Esophagus squamous epithelium (tissue), 5 donors: ENCODE measurements at regions not wholly inside any gene's neighbourhood (a gene's known extent, or its start where the extent isn't known, plus 50 kb on each side); places are given as distances from the start of the nearest gene placed in this dataset.

Experiments
- DNase-seq: peaks from one replicate; lab custom pipeline; 2025; lab: John Stamatoyannopoulos, UW
- H3K27ac ChIP-seq, 4 donors: fragments of 200-600 bp; sonication (generic); one replicate each; pipeline ENCODE4 v1.5.1; 2016 to 2019; ENCODE audit warnings: mild to moderate bottlenecking in 1 of 4
- H3K27me3 ChIP-seq, 4 donors: fragments of 200-600 bp; sonication (generic); 1 replicate in 3 of 4; 2 replicates in 1 of 4; pipeline versions ENCODE4 v1.5.1 to v1.6.0; 2017 to 2021; ENCODE audit warnings: antibody characterized with exemption in 1 of 4
- H3K36me3 ChIP-seq, 3 donors: fragments of 200-600 bp; sonication (generic); one replicate each; pipeline ENCODE4 v1.5.1; 2016 to 2019
- H3K4me1 ChIP-seq, 3 donors: fragments of 200-600 bp; sonication (generic); one replicate each; pipeline ENCODE4 v1.5.1; 2017 to 2019
- H3K4me3 ChIP-seq, 4 donors: fragments of 200-600 bp; sonication (generic); 1 replicate in 3 of 4; 2 replicates in 1 of 4; pipeline ENCODE4 v1.5.1; 2016 to 2019; ENCODE audit warnings: mild to moderate bottlenecking in 2 of 4, moderate library complexity in 1 of 4
- H3K9me3 ChIP-seq, 3 donors: fragments of 200-600 bp; sonication (generic); one replicate each; pipeline ENCODE4 v1.5.1; 2016 to 2019
- CTCF ChIP-seq, 6 experiments: fragments of 450-650 bp in 4 of 6; fragments of 200-600 bp in 2 of 6; sonication (generic) in 2 of 6; IDR thresholded peaks; one replicate each; pipeline ENCODE4 v1.5.1; 2016 to 2019; ENCODE audit warnings: antibody characterized with exemption in 6 of 6, mild to moderate bottlenecking in 4 of 6, moderate library complexity in 4 of 6
- POLR2A ChIP-seq, 4 donors: fragments of 450-650 bp; IDR thresholded peaks; one replicate each; pipeline ENCODE4 v1.6.1; 2017; ENCODE audit warnings: antibody characterized with exemption in 4 of 4, mild to moderate bottlenecking in 4 of 4, moderate library complexity in 3 of 4
- WGBS, 2 donors: methylation state at CpG; one replicate each; pipeline ENCODE4 v1.1.5; 2018; 5-methylcytosine and 5-hydroxymethylcytosine counted together
- intact Hi-C: fragments of 100-400 bp; cut with DNase I; formaldehyde crosslinking; loops from one replicate; pipeline ENCODE4 v1.15.0; 2022
- donor health status: DM: yes; HTN: yes; CAD: no.

GRCh38 chr1:9182784-9183257 is 51.8 kb upstream of the H6PD start:
- no peaks in the 10 kb centered on the region for H3K9me3 ChIP-seq
- H3K4me1 ChIP-seq: peaks cover 18 to 44% (median 23%) of the 10 kb centered on the region in 3 donors
- H3K27me3 ChIP-seq: peaks cover 0 to 21% (median 0%) of the 10 kb centered on the region in 4 donors
- peak overlapping the region; percentile 61 to 90 (median 79) for H3K4me3 ChIP-seq
- no peak for DNase-seq
- H3K36me3 ChIP-seq: peaks cover 0 to 7% (median 0%) of the 10 kb centered on the region in 3 donors
- H3K27ac ChIP-seq: peak overlapping the region; percentile 67 to 86 (median 84)
- TF ChIP-seq CTCF (IDR thresholded peaks at IDR 0.05): no peak
- no peak for TF ChIP-seq POLR2A (IDR thresholded peaks at IDR 0.05)
- intact Hi-C loops: no loop called here
- no CpG with 5 or more reads among the region's 47 CpGs for WGBS, 2 donors

GRCh38 chr1:9183441-9183840 is 51.1 kb upstream of the H6PD start:
- H3K4me1 ChIP-seq: peaks cover 18 to 44% (median 23%) of the 10 kb centered on the region in 3 donors
- 84 to 100% methylated on average over 5 to 14 of the region's 24 CpGs for WGBS, 2 donors
- TF ChIP-seq CTCF (IDR thresholded peaks at IDR 0.05) (no peak), POLR2A (IDR thresholded peaks at IDR 0.05) (no peak)
- no peak overlapping the region for H3K27ac ChIP-seq
- intact Hi-C loops: no loop called here
- peak overlapping the region; percentile 61 to 90 (median 79) for H3K4me3 ChIP-seq
- H3K9me3 ChIP-seq: no peaks in the 10 kb centered on the region
- H3K27me3 ChIP-seq: peaks cover 0 to 21% (median 0%) of the 10 kb centered on the region in 4 donors
- DNase-seq: no peak
- H3K36me3 ChIP-seq: peaks cover 0 to 7% (median 0%) of the 10 kb centered on the region in 3 donors

DNA sequence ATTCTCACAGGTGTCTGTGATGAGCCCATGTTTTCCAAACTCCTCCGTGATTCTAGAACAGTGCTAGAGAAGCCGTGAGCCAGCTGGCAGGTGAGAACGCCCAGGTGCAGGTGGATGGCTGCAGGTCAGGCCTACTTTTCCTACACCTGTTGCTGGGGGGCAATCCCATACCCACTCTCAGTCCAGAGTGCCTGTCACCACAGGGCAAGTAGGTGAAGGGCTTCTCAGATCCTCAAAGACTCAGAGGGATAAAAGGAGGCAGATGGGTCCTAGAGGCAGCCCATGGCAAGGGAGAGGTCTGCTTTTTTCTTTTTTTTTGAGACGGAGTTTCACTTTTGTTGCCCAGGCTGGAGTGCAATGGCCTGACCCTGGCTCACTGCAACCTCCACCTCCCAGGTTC is 50.7 kb upstream of the H6PD start:
- intact Hi-C loops: no loop called here
- H3K27ac ChIP-seq: no peak overlapping the region
- TF ChIP-seq CTCF (IDR thresholded peaks at IDR 0.05): no peak
- TF ChIP-seq POLR2A (IDR thresholded peaks at IDR 0.05): no peak
- no peak for DNase-seq
- H3K27me3 ChIP-seq: peaks cover 0 to 21% (median 0%) of the 10 kb centered on the region in 4 donors
- 27 to 82% methylated on average over 2 to 3 of the region's 4 CpGs for WGBS, 2 donors
- no peaks in the 10 kb centered on the region for H3K9me3 ChIP-seq
- H3K4me3 ChIP-seq: peak overlapping the region in 2 of 4 donors; percentile 79 to 90
- H3K36me3 ChIP-seq: peaks cover 0 to 3% (median 0%) of the 10 kb centered on the region in 3 donors
- peaks cover 18 to 44% (median 23%) of the 10 kb centered on the region in 3 donors for H3K4me1 ChIP-seq

GRCh38 chr1:9184749-9185148 is 49.8 kb upstream of the H6PD start:
- peaks cover 0 to 21% (median 0%) of the 10 kb centered on the region in 4 donors for H3K27me3 ChIP-seq
- intact Hi-C loops: no loop called here
- TF ChIP-seq CTCF (IDR thresholded peaks at IDR 0.05) (no peak), POLR2A (IDR thresholded peaks at IDR 0.05) (no peak)
- no peak for DNase-seq
- H3K9me3 ChIP-seq: no peaks in the 10 kb centered on the region
- no peak overlapping the region for H3K4me3 ChIP-seq
- H3K4me1 ChIP-seq: peaks cover 18 to 43% (median 23%) of the 10 kb centered on the region in 3 donors
- H3K36me3 ChIP-seq: no peaks in the 10 kb centered on the region
- H3K27ac ChIP-seq: no peak overlapping the region
- 100% methylated on average over 4 of the region's 8 CpGs for WGBS, 2 donors
